HL-60 (cell line): ENCODE measurements at regions not wholly inside any gene's neighbourhood (a gene's known extent, or its start where the extent isn't known, plus 50 kb on each side); places are given as distances from the start of the nearest gene placed in this dataset.

Experiments
- GABPA ChIP-seq: IDR thresholded peaks from 2 replicates; pipeline ENCODE4 v1.6.1; 2012; ENCODE audit warnings: low read depth
- POLR2AphosphoS5 ChIP-seq: IDR thresholded peaks from 2 replicates; pipeline ENCODE4 v1.6.1; 2012; ENCODE audit warnings: low read depth
- SPI1 ChIP-seq: IDR thresholded peaks from 2 replicates; pipeline ENCODE4 v1.6.1; 2012; ENCODE audit warnings: low read depth, mild to moderate bottlenecking, borderline replicate concordance
- TF ChIP-seq, protein P1 (sequence below): IDR thresholded peaks from one replicate; pipeline ENCODE4 v1.5.1; 2011; ENCODE audit warnings: low read length, control low read depth, inconsistent platforms; ENCODE audit not compliant: insufficient read depth
- TF ChIP-seq, protein P2 (sequence below): IDR thresholded peaks from 2 replicates; pipeline ENCODE4 v1.6.1; 2012; ENCODE audit warnings: low read depth; ENCODE audit not compliant: insufficient replicate concordance

DNA sequence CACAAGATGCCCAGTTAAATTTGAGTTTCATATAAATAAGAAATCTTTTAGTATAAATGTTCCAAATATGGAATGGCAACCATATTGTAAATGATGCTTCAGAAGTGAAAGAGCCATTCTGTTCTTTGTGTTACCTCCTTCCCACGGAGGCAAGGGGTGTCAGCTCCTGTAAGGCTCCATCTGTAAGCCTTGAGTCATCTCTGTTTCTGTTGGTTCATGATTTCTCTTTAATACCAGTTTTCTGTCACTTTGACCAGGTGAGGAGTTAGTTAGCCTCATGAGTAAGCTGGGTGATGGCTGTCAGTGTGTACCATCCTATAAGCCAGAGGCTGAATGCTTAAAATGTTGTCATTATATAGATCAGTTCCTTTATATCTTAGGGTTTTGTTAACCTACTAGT, 61.9 kb downstream of the TMEM30B start:
- TF ChIP-seq POLR2AphosphoS5 (no peak), SPI1 (no peak), GABPA (no peak)
- TF ChIP-seq, protein P1, sequence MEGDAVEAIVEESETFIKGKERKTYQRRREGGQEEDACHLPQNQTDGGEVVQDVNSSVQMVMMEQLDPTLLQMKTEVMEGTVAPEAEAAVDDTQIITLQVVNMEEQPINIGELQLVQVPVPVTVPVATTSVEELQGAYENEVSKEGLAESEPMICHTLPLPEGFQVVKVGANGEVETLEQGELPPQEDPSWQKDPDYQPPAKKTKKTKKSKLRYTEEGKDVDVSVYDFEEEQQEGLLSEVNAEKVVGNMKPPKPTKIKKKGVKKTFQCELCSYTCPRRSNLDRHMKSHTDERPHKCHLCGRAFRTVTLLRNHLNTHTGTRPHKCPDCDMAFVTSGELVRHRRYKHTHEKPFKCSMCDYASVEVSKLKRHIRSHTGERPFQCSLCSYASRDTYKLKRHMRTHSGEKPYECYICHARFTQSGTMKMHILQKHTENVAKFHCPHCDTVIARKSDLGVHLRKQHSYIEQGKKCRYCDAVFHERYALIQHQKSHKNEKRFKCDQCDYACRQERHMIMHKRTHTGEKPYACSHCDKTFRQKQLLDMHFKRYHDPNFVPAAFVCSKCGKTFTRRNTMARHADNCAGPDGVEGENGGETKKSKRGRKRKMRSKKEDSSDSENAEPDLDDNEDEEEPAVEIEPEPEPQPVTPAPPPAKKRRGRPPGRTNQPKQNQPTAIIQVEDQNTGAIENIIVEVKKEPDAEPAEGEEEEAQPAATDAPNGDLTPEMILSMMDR: no peak
- TF ChIP-seq, protein P2, sequence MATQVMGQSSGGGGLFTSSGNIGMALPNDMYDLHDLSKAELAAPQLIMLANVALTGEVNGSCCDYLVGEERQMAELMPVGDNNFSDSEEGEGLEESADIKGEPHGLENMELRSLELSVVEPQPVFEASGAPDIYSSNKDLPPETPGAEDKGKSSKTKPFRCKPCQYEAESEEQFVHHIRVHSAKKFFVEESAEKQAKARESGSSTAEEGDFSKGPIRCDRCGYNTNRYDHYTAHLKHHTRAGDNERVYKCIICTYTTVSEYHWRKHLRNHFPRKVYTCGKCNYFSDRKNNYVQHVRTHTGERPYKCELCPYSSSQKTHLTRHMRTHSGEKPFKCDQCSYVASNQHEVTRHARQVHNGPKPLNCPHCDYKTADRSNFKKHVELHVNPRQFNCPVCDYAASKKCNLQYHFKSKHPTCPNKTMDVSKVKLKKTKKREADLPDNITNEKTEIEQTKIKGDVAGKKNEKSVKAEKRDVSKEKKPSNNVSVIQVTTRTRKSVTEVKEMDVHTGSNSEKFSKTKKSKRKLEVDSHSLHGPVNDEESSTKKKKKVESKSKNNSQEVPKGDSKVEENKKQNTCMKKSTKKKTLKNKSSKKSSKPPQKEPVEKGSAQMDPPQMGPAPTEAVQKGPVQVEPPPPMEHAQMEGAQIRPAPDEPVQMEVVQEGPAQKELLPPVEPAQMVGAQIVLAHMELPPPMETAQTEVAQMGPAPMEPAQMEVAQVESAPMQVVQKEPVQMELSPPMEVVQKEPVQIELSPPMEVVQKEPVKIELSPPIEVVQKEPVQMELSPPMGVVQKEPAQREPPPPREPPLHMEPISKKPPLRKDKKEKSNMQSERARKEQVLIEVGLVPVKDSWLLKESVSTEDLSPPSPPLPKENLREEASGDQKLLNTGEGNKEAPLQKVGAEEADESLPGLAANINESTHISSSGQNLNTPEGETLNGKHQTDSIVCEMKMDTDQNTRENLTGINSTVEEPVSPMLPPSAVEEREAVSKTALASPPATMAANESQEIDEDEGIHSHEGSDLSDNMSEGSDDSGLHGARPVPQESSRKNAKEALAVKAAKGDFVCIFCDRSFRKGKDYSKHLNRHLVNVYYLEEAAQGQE: no peak
